ENCODE measurements at regions not wholly inside any gene's neighbourhood (a gene's known extent, or its start where the extent isn't known, plus 50 kb on each side); places are given as distances from the start of the nearest gene placed in this dataset.

DNA sequence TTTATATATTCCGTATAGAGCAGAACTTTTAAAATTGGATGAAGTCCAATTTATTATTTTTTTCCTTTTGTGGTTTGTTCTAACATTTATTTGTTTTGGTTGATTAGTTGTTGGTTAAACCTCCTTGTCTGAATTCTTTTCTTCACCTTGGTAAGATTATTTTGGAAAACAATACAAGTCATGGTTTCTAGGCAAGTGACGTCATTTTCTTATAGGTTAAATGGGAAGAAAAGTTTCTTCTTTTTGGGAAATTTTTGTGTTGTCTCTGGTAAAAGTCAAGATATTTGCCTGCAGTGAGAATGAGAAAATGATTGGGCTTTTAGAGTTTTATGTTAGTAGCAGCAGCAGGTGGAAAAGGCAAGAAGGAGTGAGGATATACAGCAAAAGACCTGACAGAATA is 197.9 kb downstream of the OTOR start:
- no peak for DNase-seq (ENCODE audit: low read depth)

DNA sequence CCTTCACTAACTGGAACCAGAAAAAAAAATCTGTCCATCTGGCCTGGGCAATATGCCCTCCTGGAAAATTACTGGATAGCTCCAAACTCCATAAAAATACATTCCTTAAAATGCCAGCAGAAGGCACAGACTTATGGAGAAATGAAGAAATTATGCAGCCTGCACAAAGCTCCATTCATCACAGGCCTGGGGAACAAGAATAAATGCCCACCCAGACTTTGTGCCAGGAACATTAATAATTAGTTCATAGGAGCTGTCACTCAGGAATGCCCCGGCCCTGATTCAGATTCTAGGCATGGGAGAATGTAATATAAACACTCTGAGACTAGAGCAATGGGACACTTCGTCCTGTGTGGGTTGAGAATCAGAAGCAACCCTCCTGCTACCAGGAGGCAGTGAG is 199.3 kb downstream of the OTOR start:
- DNase-seq (ENCODE audit: low read depth) = no peak

DNA sequence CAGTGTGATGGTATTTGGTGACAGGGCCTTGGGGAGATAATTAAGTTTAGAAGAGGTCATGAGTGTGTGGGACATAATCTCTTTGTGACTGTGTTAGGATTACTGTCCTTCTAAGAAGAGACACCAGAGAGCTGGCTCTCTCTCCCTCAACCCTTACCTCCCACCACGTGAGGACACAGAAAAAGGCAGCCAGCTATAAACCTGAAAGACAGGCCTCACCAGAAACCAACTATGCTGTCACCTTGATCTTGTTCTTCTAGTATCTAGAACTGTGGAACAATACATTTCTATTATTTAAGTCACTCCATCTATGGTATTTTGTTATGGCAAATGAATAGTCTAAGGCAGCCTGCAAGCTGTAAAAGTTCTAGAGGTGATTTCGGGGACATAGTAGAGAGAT is 203.7 kb downstream of the OTOR start:
- no peak for DNase-seq (ENCODE audit: low read depth)

DNA sequence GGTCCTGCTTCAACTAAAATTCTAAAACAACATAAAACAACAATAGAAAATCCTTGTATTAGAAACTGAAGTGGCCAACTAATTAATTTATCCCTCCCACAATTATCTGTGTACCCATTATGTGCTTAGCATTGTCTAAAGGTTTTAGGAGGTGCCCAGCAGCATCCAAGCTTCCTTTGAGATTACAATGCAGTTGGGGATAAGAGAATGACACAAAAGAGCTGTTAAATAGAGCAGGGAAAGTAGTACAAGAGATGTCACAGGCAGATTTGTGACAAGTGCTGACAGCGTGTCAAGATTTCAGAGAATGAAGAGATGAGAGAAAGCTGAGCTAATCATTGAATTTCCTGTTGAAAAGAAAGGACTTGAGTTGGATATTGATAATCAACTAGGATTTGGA is 204.8 kb downstream of the OTOR start:
- DNase-seq (ENCODE audit: low read depth) = no peak

DNA sequence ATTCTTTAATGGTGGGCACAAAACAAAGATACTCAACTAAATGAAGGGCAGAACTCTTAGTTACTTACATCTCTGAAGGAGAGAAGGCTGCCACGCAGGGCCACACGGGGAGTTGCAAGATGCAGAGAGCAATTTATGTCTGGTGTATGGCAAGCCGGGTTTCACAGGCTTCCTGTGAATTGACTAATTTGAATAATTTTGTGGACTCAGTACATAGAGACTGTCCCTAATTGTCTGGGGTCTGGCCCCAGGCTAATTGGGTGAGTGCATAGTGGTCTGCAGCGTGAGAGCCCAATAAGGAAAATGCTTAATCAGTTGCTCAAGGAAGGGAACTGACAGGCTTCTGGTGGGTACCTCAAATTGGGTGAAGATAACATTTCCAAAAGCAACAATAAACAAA is 205.7 kb downstream of the OTOR start:
- no peak for DNase-seq (ENCODE audit: low read depth)

DNA sequence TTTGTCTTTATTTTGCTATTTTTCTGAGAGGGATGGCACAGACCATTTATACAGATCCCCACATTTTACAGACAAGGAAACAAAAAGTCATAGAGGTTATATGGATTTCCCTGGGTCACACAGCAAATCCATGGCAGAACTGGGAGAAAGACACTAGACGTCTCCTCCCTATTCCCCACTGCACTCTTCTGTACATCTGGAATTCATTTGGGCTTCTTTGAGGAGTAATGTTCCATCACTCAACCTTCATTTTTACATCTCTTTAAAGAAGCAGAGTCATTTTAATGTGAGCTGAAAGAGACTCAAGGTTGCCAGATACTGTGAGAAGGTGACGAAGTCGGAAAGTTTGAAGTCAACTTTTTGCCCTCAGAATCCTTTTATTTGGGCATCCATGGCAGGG is 207.3 kb downstream of the OTOR start:
- no peak for DNase-seq (ENCODE audit: low read depth)

DNA sequence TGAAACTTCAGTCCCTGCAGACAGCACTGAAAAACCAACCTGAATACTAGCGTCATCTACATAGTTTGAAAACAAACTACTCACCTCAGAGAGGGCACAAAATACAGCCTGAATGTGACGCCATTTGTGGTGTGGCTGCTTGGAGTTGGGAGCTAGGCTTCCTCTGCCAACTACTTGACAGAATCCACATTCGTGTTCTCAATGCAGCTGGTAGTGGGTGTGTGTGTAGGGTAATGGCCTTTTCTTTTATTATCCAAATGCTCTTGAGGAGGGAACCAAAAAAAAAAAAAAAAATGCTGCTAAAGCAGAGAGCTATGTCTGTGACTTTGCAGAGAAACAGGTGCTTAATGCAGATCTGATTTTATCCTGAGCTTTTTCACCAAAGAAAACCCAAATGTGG is 207.8 kb downstream of the OTOR start:
- no peak for DNase-seq (ENCODE audit: low read depth)

DNA sequence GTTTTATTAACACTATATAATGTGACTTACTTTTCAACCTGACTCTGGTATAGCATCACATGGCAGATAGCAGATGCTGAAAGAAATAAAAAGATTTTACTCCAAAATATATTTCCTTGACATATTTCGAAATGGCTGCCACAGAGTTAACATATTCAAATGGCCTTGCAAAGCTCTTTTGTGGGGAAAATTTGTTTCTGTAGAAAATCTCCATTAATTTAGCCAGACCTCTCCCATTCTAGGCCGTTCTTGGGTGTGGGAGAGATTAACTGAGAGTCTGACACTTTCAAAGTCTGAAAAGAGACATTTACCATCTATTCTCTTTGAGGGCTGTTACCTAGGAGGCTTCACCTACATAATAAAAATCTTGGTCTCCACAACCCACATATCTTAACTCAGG is 217.2 kb downstream of the OTOR start:
- no peak for DNase-seq (ENCODE audit: low read depth)

DNA sequence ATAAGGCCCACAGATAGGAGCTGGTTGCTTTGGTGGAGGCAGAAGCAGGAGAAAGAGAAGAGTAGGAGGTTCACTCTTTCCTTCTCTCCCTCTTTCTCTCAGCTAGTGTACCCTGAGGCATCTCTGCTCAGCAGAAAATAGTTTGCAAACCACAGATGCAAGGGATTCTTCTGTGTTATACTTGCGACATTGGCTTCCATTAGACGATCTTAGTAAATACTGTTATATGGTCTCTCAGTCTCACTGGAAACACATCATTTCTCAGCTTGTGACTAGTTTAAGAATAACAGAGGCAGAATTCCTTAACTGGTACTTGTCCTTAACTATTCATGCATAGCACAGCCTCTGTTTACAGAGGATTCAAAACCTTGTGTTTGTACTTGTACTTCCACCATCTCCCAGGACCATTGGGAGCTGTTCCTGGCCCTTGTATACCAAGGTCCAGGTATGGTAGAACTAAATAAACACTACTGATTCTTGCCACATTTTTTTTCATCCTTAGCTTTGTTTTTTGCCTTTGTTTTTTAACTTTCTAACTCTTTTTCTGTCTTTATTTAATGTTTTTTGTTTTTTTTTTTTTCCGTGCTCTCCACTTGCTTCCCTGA is 218.2 kb downstream of the OTOR start:
- no peak for DNase-seq (ENCODE audit: low read depth)

DNA sequence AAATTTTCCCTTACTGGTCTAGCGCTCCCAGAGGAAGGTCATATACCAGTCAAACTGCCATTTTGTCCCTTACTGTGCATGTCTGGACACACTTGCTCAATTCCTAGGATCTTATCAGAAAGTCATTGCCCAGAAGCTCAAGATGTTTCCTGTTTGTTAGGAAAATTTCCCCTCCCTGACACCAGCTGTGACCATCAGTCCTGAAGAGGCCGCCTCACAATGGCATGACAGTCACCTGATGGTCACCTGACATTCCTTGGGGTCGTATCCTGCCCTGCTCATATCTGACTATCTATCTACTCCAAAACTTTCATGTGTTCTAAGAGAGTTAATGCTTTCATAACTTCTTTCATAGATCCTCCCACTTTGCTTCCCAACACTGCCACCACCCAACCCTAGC is 219.9 kb downstream of the OTOR start:
- no peak for DNase-seq (ENCODE audit: low read depth)

DNA sequence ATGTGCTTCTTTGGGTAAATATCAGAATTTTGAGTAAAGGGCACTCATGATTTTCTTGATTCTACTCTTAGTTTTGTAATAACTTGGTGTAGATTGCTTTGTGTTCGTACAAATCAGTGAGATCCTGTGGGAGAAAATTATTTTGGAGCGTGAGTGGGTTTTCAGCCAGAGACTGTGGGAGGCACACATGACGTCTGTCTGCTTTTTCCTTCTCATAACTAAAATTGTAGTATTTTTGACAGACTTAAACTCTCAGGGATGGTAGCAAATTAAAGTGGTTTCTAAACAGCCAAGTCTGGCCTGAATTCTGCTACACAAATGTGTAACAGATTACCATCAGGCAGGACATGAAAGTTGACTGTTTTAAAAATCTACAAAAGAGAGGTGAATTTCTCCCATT is 222.6 kb downstream of the OTOR start:
- no peak for DNase-seq (ENCODE audit: low read depth)

DNA sequence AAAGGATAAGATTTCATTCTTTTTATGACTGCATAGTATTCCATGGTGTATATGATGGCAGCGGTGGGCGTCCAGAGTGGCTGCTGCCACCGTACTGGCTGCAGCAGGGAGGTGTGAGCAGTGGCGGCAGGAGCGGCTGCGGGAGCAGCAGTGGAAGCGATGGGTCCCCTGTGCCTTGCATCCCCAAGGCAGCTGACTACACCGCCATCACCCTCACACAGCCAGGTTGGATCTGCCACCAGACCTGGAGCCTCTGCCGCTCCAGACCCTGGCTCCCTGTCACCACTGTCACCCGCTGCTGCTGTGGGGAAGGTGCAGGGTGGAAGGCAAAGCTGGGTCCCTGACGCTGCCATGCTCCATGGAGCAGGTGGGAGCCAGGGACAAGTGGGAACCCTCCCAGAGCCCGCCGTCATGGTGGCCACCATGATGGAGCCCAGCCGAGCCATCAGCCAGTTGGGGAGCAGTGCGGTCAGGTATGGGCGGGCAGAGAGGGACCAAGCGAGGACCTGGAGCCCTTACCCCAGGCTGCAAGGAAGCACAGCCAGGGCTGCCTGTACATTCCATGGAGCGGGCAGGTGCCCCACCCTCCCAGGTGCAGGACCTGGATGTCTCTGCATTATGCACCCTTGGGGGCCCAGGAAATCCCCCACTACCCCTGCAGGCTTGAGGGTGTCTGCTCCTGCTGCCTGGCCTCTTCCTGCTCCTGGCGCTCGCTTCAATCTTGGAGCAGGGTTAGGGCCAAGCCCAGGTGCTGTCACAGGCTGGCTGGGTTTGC is 226.1 kb downstream of the OTOR start:
- DNase-seq (ENCODE audit: low read depth) = no peak

DNA sequence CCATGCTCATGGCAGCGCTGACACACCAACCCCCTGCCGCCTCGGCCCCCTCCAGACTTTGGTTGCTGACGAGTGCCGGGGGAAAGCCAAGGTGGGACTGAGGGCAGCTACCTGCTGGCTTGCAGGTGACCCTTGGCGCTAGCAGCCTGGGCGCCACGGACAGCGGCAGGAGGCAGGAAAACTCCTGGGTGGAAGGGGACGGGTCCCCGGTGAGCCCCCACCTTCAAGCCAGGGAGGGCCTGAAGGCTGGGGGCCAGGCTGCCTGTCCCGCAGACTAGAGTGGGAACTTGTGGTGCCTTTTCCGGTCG is 226.7 kb downstream of the OTOR start:
- no peak for DNase-seq (ENCODE audit: low read depth)

DNA sequence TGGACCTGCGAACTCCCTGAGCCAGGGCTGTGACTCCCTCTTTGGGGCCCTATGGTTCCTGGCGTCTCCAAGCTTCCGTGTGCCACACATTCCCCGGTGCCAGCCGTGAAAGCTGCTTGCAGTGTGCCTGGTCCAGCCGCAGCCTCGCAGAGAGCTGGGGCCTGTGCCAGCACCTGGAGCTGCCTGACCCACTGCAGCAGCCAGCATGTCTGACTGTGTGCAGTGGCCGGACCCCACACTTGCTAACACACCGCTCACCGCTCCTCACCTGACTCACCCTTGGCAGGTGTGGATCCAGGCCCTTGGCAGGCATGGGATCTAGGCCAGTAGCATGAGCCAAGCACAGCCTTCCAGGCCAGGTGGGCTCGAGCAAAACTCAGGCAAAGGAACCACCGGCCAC is 227.5 kb downstream of the OTOR start:
- DNase-seq (ENCODE audit: low read depth) = no peak

DNA sequence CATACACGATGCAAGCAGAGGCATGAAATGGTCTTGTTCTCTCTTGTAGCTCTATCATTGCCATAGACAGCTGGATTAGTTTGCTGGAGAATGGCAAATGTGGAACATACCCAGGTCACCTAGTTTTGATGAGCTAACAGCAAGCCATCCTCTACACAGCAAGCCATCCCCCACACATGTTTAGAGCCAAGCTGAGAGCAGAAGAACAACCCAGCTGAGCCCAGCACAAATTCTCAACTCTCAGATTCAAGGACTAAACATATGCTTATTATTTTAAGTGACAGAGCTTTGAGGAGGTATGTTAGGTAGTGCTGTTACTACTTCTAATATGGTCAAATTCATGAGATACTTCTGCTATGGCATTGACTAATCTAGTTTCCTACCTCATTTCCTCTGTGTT is 230.3 kb downstream of the OTOR start:
- no peak for DNase-seq (ENCODE audit: low read depth)

DNA sequence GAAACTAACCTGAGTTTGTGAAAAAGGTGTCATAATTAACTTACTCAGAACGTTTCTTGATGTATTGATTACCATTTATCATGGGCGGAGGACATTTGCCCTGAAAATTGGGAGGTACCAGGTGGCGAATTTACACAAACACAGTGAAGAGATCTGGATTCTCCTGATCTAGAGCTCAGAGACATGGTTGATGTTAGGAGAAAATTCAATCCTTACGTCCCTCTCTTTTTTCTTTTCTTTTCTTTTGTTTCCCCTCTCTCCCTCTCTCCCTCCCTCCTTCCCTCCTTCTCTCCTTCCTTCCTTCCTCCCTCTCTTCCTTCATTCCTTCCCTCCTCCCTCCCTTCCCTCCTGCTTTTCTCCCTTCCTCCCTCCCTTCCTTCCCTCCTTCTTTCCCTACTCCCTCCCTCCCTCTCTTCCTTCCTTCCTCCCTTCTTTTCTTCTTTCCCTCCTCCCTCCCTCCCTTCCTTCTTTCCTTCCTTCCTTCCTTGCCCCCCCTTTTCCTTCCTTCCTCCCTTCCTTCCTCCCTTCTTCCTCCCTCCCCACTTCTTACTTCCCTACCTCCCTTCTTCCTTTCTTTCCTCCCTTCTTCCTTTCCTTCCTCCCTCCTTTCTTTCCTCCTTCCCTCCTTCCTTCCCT is 234.1 kb downstream of the OTOR start:
- no peak for DNase-seq (ENCODE audit: low read depth)

DNA sequence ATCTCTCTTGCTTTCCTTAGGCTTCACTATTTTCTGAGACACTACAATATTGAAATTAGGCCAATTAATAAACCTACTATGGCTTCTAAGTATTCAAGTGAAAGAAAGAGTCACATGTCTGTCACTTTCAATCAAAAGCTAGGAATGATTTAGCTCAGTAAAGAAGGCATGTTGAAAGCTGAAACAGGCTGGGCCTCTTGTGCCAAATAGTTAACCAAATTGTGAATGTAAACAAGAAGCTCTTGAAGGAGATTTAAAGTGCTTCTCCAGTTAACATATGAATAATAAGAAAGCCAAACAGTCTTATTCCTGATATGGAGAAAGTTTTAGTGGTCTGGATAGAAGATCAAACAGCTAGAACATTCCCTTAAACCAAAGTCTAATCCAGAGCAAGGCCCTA is 236.3 kb downstream of the OTOR start:
- DNase-seq (ENCODE audit: low read depth) = no peak

DNA sequence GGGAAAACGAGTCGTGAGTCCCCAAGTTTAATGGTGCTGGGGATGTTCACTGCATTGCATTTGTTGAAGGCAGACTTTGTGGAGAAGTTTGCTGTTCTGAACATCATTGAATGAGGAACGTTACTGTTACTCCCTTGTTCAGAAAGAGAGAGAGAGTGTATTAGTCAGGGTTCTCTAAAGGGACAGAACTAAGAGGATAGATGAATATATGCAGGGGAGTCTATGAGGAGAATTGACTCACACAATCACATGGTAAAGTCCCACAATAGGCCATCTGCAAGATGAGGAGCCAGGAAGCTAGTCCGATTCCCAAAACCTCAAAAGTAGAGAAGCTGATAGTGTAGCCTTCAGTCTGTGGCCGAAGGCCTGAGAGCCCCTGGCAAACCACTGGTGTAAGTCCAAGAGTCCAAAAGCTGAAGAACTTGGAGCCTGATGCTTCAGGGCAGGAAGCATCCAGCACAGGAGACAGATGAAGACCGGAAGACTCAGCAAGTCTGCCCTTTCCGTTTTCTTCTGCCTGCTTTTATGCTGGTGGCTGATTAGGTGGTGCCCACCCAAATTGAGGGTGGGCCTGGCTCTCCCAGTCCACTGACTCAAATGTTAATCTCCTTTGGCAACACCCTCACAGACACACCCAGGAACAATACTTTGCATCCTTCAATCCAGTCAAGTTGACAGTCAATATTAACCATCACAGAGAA is 223.5 kb upstream of the PCSK2 start:
- DNase-seq (ENCODE audit: low read depth) = no peak

DNA sequence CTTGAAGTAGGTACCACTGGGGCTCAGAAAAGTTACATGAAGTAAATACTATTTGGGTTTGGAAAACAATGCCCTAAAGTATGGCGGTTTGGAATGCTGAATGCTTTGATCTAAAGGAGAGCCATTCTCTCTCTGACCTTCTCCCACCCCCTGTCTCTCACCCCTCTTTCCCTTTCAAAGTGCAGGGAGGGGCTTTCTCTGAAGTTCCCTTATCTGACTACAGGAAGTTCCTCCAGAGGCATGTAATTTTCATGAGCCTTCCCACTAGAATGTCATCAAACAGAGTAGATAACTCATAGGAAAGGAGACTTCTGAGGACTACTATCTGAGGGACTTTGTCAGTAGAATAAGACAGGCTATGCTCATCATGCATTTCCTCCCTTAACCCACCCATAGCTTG is 216.7 kb upstream of the PCSK2 start:
- DNase-seq (ENCODE audit: low read depth) = no peak

DNA sequence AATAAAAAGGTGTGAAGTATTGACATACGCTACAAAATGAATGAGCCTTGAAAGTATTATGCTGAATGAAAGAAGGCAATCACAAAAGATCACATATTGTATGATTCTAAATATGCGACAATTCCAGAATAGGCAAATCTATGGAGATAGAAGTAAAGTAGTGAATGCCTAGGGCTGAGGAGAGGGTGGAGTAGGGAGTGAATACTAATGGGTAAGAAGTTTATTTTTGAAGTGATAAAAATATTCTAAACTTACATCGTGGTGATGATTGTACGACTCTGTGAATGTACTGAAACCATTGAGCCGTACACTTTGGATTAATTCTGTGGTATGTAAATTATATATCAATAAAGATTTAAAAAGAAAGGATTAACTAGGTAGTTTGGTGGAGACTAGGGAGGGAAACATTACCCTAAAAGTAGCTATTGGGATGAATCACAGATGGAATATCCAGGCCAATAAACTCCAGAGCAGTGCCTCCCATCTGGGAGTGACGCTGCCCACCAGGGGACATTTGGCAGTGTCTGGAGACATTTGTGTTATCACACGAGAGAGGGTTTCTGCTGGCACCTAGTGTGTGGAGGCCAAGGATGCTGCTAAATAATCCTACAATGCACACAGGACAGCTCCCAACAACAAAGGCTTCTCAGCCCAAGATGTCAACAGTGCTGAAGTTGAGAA is 214.2 kb upstream of the PCSK2 start:
- no peak for DNase-seq (ENCODE audit: low read depth)

DNA sequence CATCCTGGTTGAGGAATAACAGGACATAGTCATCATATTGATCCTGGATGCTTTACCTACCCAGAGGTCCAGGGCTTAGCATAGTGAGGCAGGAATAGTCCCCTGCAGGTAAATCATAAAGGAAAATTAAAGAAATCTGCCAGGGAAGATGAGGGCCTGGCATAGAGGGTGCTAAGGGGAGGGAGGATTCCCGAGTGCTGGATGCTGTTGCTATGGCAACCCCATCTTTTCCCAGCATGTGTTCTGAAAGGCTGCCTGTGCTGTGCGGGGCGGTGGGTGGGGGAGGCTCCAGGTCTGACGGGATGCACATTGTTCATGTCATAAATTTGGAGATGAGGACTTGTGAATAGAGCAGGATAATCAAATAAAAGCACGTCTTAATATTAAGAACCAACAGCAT is 212.6 kb upstream of the PCSK2 start:
- no peak for DNase-seq (ENCODE audit: low read depth)

DNA sequence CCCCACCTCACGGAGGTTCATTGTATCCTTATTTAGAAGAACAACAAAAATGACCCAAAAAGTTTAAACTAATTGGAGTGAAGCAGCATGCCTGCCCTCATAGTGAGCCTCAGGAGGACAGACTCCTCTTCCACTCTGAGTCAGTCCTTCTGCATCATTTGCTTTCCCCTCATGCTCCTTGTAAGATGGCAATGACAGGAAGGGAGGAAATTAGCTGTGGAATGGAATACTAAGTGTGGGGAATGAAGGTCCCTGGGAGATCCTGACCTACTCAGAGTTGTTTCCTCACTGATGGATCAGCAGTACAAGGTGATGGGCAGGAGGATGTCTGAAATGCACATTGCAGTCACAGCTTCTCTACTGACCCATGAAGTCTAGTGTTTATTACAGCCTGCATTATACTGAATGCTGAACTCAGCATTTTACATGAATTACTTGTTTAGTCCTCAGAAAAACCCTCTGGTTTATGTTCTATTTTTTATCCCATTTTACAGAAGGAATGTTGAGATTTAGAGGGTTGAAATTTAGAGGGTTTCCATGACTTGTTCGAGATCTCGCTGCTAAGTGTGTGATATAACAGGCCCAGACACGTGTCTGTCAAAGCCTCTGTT is 212.0 kb upstream of the PCSK2 start:
- no peak for DNase-seq (ENCODE audit: low read depth)

All from fibroblast of the conjunctiva (primary cell).